GM23338 (cell line): ENCODE measurements at regions not wholly inside any gene's neighbourhood (a gene's known extent, or its start where the extent isn't known, plus 50 kb on each side); places are given as distances from the start of the nearest gene placed in this dataset.

Experiments
- ATAC-seq: fragments of 200-7000 bp; cut with Tn5 transposase; 3 replicates; pipeline ENCODE4 v1.9.1; 2020
- DNase-seq: peaks from one replicate; pipeline ENCODE4 v3.0.0-alpha.2; 2015; ENCODE audit warnings: low spot score
- H2AFZ ChIP-seq: fragments of 200-600 bp; sonication (generic); 2 replicates; pipeline ENCODE4 v1.8.0; 2016; ENCODE audit warnings: antibody characterized with exemption, mild to moderate bottlenecking, moderate library complexity
- H3F3A ChIP-seq: fragments of 200-600 bp; sonication (generic); replicated peaks from 2 replicates; pipeline ENCODE4 v1.8.0; 2017; ENCODE audit warnings: antibody characterized with exemption, mixed run types, low read depth
- H3K27ac ChIP-seq: fragments of 200-600 bp; sonication (generic); 2 replicates; pipeline ENCODE4 v1.6.1; 2016; ENCODE audit warnings: low read depth
- H3K27me3 ChIP-seq: fragments of 200-600 bp; sonication (generic); 2 replicates; pipeline ENCODE4 v1.8.0; 2016; ENCODE audit warnings: mild to moderate bottlenecking, mixed run types, moderate library complexity; ENCODE audit not compliant: insufficient read depth
- H3K36me3 ChIP-seq: fragments of 200-600 bp; sonication (generic); 2 replicates; pipeline ENCODE4 v1.8.0; 2016; ENCODE audit warnings: mild to moderate bottlenecking; ENCODE audit not compliant: insufficient read depth
- H3K4me1 ChIP-seq: fragments of 200-600 bp; sonication (generic); 2 replicates; pipeline ENCODE4 v1.8.0; 2016; ENCODE audit warnings: mild to moderate bottlenecking, moderate library complexity; ENCODE audit not compliant: insufficient read depth
- H3K4me2 ChIP-seq: fragments of 200-600 bp; sonication (generic); 2 replicates; pipeline ENCODE4 v1.7.1; 2017; ENCODE audit warnings: mixed run types
- H3K4me3 ChIP-seq: fragments of 200-600 bp; sonication (generic); 2 replicates; pipeline ENCODE4 v1.6.1; 2016; ENCODE audit warnings: mixed run types
- H3K79me2 ChIP-seq: fragments of 200-600 bp; sonication (generic); replicated peaks from 2 replicates; pipeline ENCODE4 v1.8.0; 2017; ENCODE audit warnings: mild to moderate bottlenecking; ENCODE audit not compliant: insufficient read depth
- H3K9me2 ChIP-seq: fragments of 200-600 bp; sonication (generic); 2 replicates; pipeline ENCODE4 v1.8.0; 2017; ENCODE audit not compliant: insufficient read depth
- H4K20me1 ChIP-seq: fragments of 200-600 bp; sonication (generic); replicated peaks from 2 replicates; pipeline ENCODE4 v1.8.0; 2017; ENCODE audit warnings: mild to moderate bottlenecking; ENCODE audit not compliant: insufficient read depth
- H3K27ac Mint-ChIP-seq: 2 replicates; pipeline ENCODE4 v1.8.0; 2020; ENCODE audit warnings: inconsistent platforms, mild to moderate bottlenecking, moderate library complexity, mixed read lengths
- H3K27me3 Mint-ChIP-seq: 3 replicates; pipeline ENCODE4 v1.8.0; 2022; ENCODE audit warnings: low read depth, mild to moderate bottlenecking, moderate library complexity, mixed read lengths, inconsistent platforms; ENCODE audit not compliant: insufficient read depth, poor library complexity
- H3K36me3 Mint-ChIP-seq: 3 replicates; pipeline ENCODE4 v1.8.0; 2021; ENCODE audit warnings: low read depth, mild to moderate bottlenecking, inconsistent platforms, moderate library complexity, mixed read lengths
- H3K4me1 Mint-ChIP-seq: 3 replicates; pipeline ENCODE4 v1.8.0; 2020; ENCODE audit warnings: mild to moderate bottlenecking, inconsistent platforms, mixed read lengths
- H3K4me3 Mint-ChIP-seq: 3 replicates; pipeline ENCODE4 v1.8.0; 2021; ENCODE audit warnings: moderate library complexity, mild to moderate bottlenecking, inconsistent platforms, mixed read lengths
- H3K9me3 Mint-ChIP-seq: 3 replicates; pipeline ENCODE4 v1.8.0; 2020; ENCODE audit warnings: moderate library complexity, mild to moderate bottlenecking, inconsistent platforms, mixed read lengths
- ETS1 ChIP-seq: IDR thresholded peaks from 2 replicates; pipeline ENCODE4 v1.6.1; 2016; ENCODE audit warnings: antibody characterized with exemption
- EZH2phosphoT487 ChIP-seq: fragments of 200-600 bp; sonication (generic); IDR thresholded peaks from one replicate; pipeline ENCODE4 v1.8.1; 2018; ENCODE audit warnings: antibody characterized with exemption; ENCODE audit not compliant: unreplicated experiment
- STAT1 ChIP-seq: IDR thresholded peaks from one replicate; pipeline ENCODE4 v1.6.1; 2016; ENCODE audit warnings: antibody characterized with exemption; ENCODE audit not compliant: unreplicated experiment
- TF ChIP-seq, protein P1 (sequence below), 2 experiments: fragments of 200-600 bp in 1 of 2; sonication (generic) in 1 of 2; conservative IDR thresholded peaks; 2 replicates each; pipeline versions ENCODE4 v1.5.1 to v1.6.1; 2016 to 2017; ENCODE audit warnings: antibody characterized with exemption in 2 of 2, low read depth in 2 of 2, mild to moderate bottlenecking in 2 of 2, moderate library complexity in 1 of 2
- TF ChIP-seq, protein P2 (sequence below): fragments of 250-450 bp; sonication (Bioruptor Pico); IDR thresholded peaks from 2 replicates; pipeline ENCODE4 v1.5.0; 2020; ENCODE audit warnings: mild to moderate bottlenecking, moderate library complexity

- H3K4me2 ChIP-seq: no peak overlapping the region
- H3K27ac ChIP-seq: no peak overlapping the region
- Mint-ChIP-seq H3K27ac (no peak overlapping the region), H3K4me1 (peaks cover 7% of the 10 kb centered on the region), H3K27me3 (peaks cover 2% of the 10 kb centered on the region), H3K9me3 (peaks cover 20% of the 10 kb centered on the region), H3K4me3 (no peak overlapping the region), H3K36me3 (peaks cover 19% of the 10 kb centered on the region)
- H3K36me3 ChIP-seq: no peaks in the 10 kb centered on the region
- peaks cover under 1% of the 10 kb centered on the region; the same call in 1 of the 2 replicates for H3K4me1 ChIP-seq
- ATAC-seq: no peak
- DNase-seq: peak; percentile 58
- no peak overlapping the region for H3K4me3 ChIP-seq
- H3K9me2 ChIP-seq: no peaks in the 10 kb centered on the region
- no peaks in the 10 kb centered on the region for H3K79me2 ChIP-seq
- H3K27me3 ChIP-seq: no peaks in the 10 kb centered on the region
- H4K20me1 ChIP-seq: no peaks in the 10 kb centered on the region
- H2AFZ ChIP-seq: no peak overlapping the region
- H3F3A ChIP-seq: no peaks in the 10 kb centered on the region
- TF ChIP-seq, protein P1, sequence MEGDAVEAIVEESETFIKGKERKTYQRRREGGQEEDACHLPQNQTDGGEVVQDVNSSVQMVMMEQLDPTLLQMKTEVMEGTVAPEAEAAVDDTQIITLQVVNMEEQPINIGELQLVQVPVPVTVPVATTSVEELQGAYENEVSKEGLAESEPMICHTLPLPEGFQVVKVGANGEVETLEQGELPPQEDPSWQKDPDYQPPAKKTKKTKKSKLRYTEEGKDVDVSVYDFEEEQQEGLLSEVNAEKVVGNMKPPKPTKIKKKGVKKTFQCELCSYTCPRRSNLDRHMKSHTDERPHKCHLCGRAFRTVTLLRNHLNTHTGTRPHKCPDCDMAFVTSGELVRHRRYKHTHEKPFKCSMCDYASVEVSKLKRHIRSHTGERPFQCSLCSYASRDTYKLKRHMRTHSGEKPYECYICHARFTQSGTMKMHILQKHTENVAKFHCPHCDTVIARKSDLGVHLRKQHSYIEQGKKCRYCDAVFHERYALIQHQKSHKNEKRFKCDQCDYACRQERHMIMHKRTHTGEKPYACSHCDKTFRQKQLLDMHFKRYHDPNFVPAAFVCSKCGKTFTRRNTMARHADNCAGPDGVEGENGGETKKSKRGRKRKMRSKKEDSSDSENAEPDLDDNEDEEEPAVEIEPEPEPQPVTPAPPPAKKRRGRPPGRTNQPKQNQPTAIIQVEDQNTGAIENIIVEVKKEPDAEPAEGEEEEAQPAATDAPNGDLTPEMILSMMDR (conservative IDR thresholded peaks at IDR 0.05; ENCODE audit: low read depth in 2 of 2): peak in 1 of 2 experiments; percentile 79; a peak in 3 of 4 replicates
- TF ChIP-seq, protein P2, sequence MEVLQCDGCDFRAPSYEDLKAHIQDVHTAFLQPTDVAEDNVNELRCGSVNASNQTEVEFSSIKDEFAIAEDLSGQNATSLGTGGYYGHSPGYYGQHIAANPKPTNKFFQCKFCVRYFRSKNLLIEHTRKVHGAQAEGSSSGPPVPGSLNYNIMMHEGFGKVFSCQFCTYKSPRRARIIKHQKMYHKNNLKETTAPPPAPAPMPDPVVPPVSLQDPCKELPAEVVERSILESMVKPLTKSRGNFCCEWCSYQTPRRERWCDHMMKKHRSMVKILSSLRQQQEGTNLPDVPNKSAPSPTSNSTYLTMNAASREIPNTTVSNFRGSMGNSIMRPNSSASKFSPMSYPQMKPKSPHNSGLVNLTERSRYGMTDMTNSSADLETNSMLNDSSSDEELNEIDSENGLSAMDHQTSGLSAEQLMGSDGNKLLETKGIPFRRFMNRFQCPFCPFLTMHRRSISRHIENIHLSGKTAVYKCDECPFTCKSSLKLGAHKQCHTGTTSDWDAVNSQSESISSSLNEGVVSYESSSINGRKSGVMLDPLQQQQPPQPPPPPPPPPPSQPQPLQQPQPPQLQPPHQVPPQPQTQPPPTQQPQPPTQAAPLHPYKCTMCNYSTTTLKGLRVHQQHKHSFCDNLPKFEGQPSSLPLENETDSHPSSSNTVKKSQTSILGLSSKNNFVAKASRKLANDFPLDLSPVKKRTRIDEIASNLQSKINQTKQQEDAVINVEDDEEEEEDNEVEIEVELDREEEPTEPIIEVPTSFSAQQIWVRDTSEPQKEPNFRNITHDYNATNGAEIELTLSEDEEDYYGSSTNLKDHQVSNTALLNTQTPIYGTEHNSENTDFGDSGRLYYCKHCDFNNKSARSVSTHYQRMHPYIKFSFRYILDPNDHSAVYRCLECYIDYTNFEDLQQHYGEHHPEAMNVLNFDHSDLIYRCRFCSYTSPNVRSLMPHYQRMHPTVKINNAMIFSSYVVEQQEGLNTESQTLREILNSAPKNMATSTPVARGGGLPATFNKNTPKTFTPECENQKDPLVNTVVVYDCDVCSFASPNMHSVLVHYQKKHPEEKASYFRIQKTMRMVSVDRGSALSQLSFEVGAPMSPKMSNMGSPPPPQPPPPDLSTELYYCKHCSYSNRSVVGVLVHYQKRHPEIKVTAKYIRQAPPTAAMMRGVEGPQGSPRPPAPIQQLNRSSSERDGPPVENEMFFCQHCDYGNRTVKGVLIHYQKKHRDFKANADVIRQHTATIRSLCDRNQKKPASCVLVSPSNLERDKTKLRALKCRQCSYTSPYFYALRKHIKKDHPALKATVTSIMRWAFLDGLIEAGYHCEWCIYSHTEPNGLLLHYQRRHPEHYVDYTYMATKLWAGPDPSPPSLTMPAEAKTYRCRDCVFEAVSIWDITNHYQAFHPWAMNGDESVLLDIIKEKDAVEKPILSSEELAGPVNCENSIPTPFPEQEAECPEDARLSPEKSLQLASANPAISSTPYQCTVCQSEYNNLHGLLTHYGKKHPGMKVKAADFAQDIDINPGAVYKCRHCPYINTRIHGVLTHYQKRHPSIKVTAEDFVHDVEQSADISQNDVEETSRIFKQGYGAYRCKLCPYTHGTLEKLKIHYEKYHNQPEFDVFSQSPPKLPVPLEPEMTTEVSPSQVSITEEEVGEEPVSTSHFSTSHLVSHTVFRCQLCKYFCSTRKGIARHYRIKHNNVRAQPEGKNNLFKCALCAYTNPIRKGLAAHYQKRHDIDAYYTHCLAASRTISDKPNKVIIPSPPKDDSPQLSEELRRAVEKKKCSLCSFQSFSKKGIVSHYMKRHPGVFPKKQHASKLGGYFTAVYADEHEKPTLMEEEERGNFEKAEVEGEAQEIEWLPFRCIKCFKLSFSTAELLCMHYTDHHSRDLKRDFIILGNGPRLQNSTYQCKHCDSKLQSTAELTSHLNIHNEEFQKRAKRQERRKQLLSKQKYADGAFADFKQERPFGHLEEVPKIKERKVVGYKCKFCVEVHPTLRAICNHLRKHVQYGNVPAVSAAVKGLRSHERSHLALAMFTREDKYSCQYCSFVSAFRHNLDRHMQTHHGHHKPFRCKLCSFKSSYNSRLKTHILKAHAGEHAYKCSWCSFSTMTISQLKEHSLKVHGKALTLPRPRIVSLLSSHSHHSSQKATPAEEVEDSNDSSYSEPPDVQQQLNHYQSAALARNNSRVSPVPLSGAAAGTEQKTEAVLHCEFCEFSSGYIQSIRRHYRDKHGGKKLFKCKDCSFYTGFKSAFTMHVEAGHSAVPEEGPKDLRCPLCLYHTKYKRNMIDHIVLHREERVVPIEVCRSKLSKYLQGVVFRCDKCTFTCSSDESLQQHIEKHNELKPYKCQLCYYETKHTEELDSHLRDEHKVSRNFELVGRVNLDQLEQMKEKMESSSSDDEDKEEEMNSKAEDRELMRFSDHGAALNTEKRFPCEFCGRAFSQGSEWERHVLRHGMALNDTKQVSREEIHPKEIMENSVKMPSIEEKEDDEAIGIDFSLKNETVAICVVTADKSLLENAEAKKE (CRISPR knock-in tag): no peak
- TF ChIP-seq ETS1: no peak
- no peak for TF ChIP-seq STAT1
- no peak for TF ChIP-seq EZH2phosphoT487
These were observed 201.7 kb downstream of the NRIP1 start for GRCh38 chr21:14862794-14863720.
